Spinal cord (tissue), 9 donors: ENCODE measurements at regions not wholly inside any gene's neighbourhood (a gene's known extent, or its start where the extent isn't known, plus 50 kb on each side); places are given as distances from the start of the nearest gene placed in this dataset.
"Not testable (repeated sequence)": the region's sequence is repeated elsewhere in the genome, so short reads cannot be mapped to it uniquely, and the experiment has no call there.

Source experiments
- DNase-seq, 6 donors: peaks; one replicate each; pipeline versions ENCODE4 v3.0.0 to v3.0.0-alpha.2; 2013 to 2015; ENCODE audit warnings: low spot score in 6 of 6, low read depth in 4 of 6
- H3K27ac ChIP-seq: one replicate; pipeline ENCODE4 v1.5.1; 2013; ENCODE audit warnings: low read depth, low read length, control low read depth
- H3K27me3 ChIP-seq: one replicate; pipeline ENCODE4 v1.6.1; 2013; ENCODE audit warnings: low read length; ENCODE audit not compliant: control insufficient read depth, insufficient read depth
- H3K36me3 ChIP-seq: one replicate; pipeline ENCODE4 v1.6.1; 2013; ENCODE audit warnings: low read length; ENCODE audit not compliant: control insufficient read depth, insufficient read depth
- H3K4me1 ChIP-seq: one replicate; pipeline ENCODE4 v1.6.1; 2013; ENCODE audit warnings: low read length; ENCODE audit not compliant: control insufficient read depth, insufficient read depth
- H3K4me3 ChIP-seq: one replicate; pipeline ENCODE4 v1.5.1; 2013; ENCODE audit warnings: low read depth, low read length, control low read depth
- H3K9me3 ChIP-seq: one replicate; pipeline ENCODE4 v1.6.1; 2013; ENCODE audit warnings: low read length; ENCODE audit not compliant: control insufficient read depth, insufficient read depth
- WGBS: methylation state at CpG from one replicate; pipeline ENCODE4 v1.1.5; 2013; ENCODE audit warnings: missing lambda C conversion rate; ENCODE audit not compliant: insufficient coverage; 5-methylcytosine and 5-hydroxymethylcytosine counted together
- donor health status: healthy.

DNA sequence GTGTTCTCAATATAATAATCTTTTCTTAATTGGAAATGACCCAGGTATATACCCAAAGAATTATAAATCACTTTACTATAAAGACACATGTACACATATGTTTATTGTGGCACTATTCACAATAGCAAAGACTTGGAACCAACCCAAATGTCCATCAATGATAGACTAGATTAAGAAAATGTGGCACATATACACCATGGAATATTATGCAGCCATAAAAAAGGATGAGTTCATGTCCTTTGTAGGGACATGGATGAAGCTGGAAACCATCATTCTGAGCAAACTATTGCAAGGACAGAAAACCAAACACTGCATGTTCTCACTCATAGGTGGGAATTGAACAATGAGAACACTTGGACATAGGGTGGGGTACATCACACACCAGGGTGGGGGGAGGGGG is 56.8 kb downstream of the SCGB2B2 start:
- not testable (repeated sequence) for H3K27ac ChIP-seq, H3K9me3 ChIP-seq, DNase-seq, H3K27me3 ChIP-seq, H3K36me3 ChIP-seq, H3K4me3 ChIP-seq, H3K4me1 ChIP-seq

DNA sequence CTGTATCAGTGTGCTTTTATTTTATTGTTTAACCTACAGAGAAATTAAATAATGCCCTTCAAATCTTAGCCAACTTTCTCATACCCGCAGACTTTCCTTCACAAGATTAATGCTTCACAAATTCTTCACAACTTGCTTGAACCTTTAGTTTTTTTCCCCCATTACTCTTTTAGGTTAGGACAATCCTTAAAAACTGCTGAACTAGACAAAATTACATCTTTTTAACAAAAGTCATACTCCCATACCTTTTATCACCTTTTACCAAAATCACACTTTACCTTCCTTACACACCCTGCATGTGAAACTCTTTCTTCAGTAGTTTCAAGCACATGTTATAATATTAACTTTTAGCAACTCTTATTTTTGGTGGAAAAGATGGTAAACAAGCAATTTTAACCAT is 58.5 kb downstream of the SCGB2B2 start:
- DNase-seq: no peak
- H3K9me3 ChIP-seq: peaks cover 9% of the 10 kb centered on the region
- H3K4me3 ChIP-seq: no peak overlapping the region
- no peaks in the 10 kb centered on the region for H3K36me3 ChIP-seq
- H3K27me3 ChIP-seq: no peaks in the 10 kb centered on the region
- 90% methylated on average over 1 of the region's 1 CpG for WGBS
- no peaks in the 10 kb centered on the region for H3K4me1 ChIP-seq
- no peak overlapping the region for H3K27ac ChIP-seq

DNA sequence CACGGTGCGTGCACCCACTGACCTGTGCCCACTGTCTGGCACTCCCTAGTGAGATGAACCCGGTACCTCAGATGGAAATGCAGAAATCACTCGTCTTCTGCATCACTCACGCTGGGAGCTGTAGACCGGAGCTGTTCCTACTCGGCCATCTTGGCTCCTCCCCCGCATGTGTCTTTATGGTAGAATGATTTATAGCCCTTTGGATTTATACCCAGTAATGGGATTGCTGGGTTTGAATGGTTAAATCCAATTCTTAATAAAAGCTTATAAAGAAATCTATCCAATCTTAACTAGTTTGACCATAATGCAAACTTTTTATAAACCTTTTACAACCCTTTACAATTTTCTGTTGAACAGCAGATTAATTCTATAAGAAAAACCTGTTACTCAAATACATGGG is 59.0 kb downstream of the SCGB2B2 start:
- H3K27me3 ChIP-seq, H3K4me1 ChIP-seq, H3K27ac ChIP-seq, DNase-seq, H3K4me3 ChIP-seq, H3K36me3 ChIP-seq: not testable (repeated sequence)
- WGBS: no CpG with 5 or more reads among the region's 8 CpGs
- peaks cover 10% of the 10 kb centered on the region for H3K9me3 ChIP-seq

DNA sequence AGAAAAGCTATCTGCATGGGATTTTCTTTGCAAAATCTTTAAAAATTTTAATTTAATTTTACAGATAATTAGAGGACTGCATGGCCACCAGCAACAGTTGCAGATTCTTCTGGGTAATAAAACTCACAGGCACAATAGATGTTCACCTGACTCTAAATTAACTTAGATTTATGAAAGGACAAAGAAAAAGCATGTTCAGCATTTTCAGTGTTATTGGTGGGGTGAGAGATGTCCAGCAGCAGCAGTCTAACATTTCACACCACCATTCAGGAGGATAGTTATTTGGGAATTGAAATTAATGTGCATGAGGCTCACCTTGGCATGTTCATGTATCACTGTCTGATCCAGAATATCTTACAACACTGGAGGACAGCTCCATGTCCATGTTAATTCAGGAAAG is 74.0 kb downstream of the SCGB2B2 start:
- H3K36me3 ChIP-seq: no peaks in the 10 kb centered on the region
- no peaks in the 10 kb centered on the region for H3K4me1 ChIP-seq
- H3K27ac ChIP-seq: no peak overlapping the region
- no peak overlapping the region for H3K4me3 ChIP-seq
- no peak for DNase-seq
- H3K9me3 ChIP-seq: peaks cover 4% of the 10 kb centered on the region
- no peaks in the 10 kb centered on the region for H3K27me3 ChIP-seq

DNA sequence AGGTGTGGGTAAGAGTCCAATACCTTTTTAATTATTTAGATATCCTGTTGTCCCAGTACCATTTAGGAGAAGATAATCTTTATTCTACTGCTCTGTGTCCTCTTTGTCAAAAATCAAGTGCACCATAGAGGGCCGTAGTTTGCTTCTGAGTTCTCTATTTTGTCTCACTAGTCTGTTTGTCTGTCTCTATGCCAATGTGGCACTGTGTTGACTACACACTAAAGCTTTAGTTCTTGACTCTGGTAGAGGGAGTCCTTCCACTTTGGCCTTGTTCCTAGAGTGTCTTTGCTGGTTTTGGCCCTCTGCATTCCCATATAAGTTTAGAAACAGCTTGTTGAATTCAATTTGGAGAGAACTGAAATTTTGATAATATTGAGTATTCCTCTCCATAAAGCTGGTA is 75.9 kb downstream of the SCGB2B2 start:
- no peaks in the 10 kb centered on the region for H3K36me3 ChIP-seq
- DNase-seq: no peak
- H3K9me3 ChIP-seq: no peaks in the 10 kb centered on the region
- H3K4me1 ChIP-seq: peaks cover 8% of the 10 kb centered on the region
- H3K27me3 ChIP-seq: no peaks in the 10 kb centered on the region
- no peak overlapping the region for H3K27ac ChIP-seq
- WGBS: 83% methylated on average over 1 of the region's 1 CpG
- no peak overlapping the region for H3K4me3 ChIP-seq

DNA sequence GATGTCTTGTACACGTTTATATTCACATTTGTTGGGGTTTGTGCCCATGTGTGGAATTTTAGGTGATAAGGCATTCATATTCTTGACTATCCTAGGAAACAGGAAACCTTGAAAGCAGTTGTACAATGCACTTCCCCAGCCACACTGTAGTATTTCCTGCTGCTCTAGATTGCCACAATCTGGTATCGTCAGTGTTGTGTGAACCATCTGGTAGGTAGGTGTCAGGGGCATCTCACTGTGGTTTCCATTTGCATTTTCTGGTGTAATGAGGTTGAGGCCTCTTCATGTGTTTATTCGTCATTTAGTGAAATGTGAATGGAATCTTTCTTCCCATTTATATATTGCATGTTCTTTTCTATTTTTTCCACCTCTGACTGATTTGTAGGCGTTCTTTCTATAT is 76.6 kb downstream of the SCGB2B2 start:
- Histone ChIP-seq H3K4me1 (peaks cover 16% of the 10 kb centered on the region), H3K9me3 (no peaks in the 10 kb centered on the region), H3K27ac (no peak overlapping the region), H3K36me3 (no peaks in the 10 kb centered on the region), H3K27me3 (no peaks in the 10 kb centered on the region), H3K4me3 (no peak overlapping the region)
- DNase-seq: no peak
- no CpG with 5 or more reads among the region's 4 CpGs for WGBS

DNA sequence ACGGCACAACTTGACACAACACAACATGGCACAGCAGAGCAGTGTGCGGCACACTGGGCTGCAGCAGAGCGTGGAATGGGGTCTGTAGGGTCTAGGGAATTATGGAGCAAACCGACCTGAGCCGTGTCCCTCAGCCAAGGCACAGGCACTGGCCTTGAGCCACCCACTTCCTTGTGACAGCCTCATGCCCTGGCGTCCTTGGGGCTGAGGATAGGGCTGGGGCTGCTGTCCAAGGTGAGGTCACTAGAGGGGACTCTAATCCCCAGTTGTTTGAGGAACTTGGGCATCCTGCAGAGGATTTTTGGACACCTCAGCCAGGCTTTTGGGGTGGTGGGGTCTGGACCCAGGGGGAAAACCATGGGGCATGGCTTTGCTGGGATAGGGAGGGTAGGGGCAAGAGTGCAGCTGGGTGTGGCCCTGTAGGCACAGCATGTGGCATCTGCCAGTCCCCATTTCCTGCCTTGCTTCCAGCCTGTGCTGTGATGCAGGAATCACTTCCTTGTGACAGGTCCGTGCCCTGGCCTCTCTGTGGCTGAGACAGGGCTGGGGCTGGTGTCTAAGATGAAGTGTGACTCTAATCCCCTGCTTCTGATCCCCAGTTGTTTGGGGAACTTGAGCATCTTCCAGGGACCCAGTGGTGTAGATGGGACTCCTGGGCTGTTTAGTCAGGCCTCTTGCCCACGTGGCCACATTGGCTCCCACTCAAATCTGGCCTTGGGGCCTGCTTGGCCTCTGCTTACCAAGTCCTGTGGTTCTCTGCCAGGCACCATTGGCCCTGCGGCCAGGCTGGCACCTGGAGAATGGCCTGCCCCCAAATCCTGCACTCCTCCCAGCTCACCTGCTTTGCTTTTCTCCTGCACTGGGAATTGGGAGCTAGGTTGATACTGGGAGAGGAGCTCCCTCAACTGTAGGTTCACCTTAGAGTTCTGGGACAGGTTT is 78.5 kb downstream of the SCGB2B2 start:
- H3K9me3 ChIP-seq: no peaks in the 10 kb centered on the region
- no peaks in the 10 kb centered on the region for H3K27me3 ChIP-seq
- peaks cover 2% of the 10 kb centered on the region for H3K36me3 ChIP-seq
- H3K27ac ChIP-seq: no peak overlapping the region
- DNase-seq: no peak
- no peak overlapping the region for H3K4me3 ChIP-seq
- H3K4me1 ChIP-seq: peaks cover 29% of the 10 kb centered on the region
- 84% methylated on average over 8 of the region's 9 CpGs for WGBS

DNA sequence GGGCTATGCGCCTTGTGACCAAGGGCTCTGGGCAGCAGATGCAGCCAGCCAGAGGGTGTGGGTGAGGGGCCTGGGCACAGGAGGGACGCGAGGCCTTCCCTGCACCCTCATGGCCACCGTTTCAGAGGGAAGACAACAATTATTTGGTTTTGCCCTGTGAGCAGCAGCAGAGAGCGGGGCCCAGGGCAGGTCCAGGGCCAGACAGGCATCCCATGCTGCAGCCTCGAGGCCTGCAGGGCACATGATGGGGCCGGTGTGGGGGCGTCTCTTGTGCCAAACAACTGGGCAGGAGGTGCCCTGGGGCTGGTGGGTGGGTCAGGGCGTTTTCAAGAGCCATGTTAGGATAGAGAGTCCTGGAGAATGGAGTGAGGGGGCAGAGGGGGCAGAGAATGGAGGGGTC is 79.4 kb downstream of the SCGB2B2 start:
- DNase-seq: no peak
- Histone ChIP-seq H3K4me1 (peaks cover 29% of the 10 kb centered on the region), H3K9me3 (no peaks in the 10 kb centered on the region), H3K27me3 (no peaks in the 10 kb centered on the region), H3K4me3 (no peak overlapping the region), H3K36me3 (peaks cover 2% of the 10 kb centered on the region), H3K27ac (no peak overlapping the region)
- WGBS: 85% methylated on average over 9 of the region's 9 CpGs

DNA sequence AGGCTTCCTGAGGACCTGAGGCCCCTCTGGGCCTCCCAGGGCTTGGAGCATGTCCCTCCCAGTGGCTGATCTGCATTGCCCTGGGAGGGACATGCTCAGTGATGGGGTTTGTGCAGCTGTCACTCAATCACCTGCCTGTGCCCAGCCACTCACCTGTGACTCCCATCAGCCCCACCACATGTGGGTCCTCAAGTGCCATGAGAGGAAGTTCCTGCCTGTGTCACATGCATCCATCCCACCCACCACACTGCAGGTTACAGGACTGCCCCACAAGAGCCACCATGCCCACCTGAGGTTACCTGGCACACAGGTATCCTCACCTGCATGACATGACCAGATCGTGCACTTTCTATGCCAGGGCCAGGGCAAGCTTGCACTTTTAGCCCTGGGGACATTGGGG is 80.0 kb downstream of the SCGB2B2 start:
- H3K27me3 ChIP-seq: no peaks in the 10 kb centered on the region
- DNase-seq: no peak
- no peaks in the 10 kb centered on the region for H3K9me3 ChIP-seq
- peaks cover 2% of the 10 kb centered on the region for H3K36me3 ChIP-seq
- no CpG with 5 or more reads among the region's 1 CpG for WGBS
- no peak overlapping the region for H3K27ac ChIP-seq
- no peak overlapping the region for H3K4me3 ChIP-seq
- H3K4me1 ChIP-seq: peaks cover 29% of the 10 kb centered on the region

DNA sequence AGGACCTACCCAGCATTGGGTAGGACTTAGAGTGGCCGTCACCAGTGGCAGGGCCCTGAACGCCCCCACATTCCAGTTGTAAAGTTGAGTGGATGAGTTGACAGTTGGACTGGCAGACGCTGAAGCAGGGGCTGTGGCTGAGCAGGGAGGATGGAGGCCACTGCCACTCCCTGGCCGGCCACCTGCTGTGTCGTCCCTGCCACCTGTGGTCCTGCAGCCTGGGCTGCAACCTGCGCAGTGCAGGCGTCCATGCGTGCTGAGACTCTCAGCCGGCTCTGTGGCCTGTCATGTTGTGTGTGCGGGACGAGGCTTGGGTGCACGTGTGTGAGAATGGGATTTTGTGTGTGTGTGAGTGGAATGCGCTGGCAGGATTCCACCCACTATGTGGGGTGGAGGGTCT is 80.8 kb downstream of the SCGB2B2 start:
- H3K4me1 ChIP-seq: peaks cover 29% of the 10 kb centered on the region
- no peak overlapping the region for H3K4me3 ChIP-seq
- peaks cover 2% of the 10 kb centered on the region for H3K36me3 ChIP-seq
- H3K9me3 ChIP-seq: no peaks in the 10 kb centered on the region
- no peaks in the 10 kb centered on the region for H3K27me3 ChIP-seq
- WGBS: 92% methylated on average over 13 of the region's 13 CpGs
- H3K27ac ChIP-seq: no peak overlapping the region
- DNase-seq: no peak
